ENCODE measurements at regions not wholly inside any gene's neighbourhood (a gene's known extent, or its start where the extent isn't known, plus 50 kb on each side); places are given as distances from the start of the nearest gene placed in this dataset.

- FAIRE-seq (no peak), DNase-seq (peak in 1 of 5 donors; percentile 28)
- H3K27me3 ChIP-seq (ENCODE audit: control insufficient read depth, insufficient read depth, low read length): no peaks in the 10 kb centered on the region
- no peaks in the 10 kb centered on the region for H3K9me3 ChIP-seq (ENCODE audit: control insufficient read depth in 2 of 3, insufficient read depth in 1 of 3, low read length in 3 of 3)
- H3K9ac ChIP-seq (ENCODE audit: low read length in 3 of 3): no peak overlapping the region
- intact Hi-C loops (cut with DNase I): no loop called here
- H3K4me3 ChIP-seq (ENCODE audit: low read length in 3 of 3): no peak overlapping the region
- peaks cover 0 to 2% (median 0%) of the 10 kb centered on the region in 3 donors for H3K4me1 ChIP-seq (ENCODE audit: control insufficient read depth in 2 of 3, insufficient read depth in 2 of 3, low read depth in 1 of 3, low read length in 3 of 3)
- H3K36me3 ChIP-seq (ENCODE audit: control insufficient read depth in 2 of 3, insufficient read depth in 3 of 3, low read length in 3 of 3): no peaks in the 10 kb centered on the region
- no peak for TF ChIP-seq CTCF (IDR thresholded peaks at IDR 0.05; ENCODE audit: borderline replicate concordance, extremely low read depth, insufficient read depth)
- H3K27ac ChIP-seq (ENCODE audit: low read depth in 2 of 2, low read length in 2 of 2): no peak overlapping the region
Observed at GRCh38 chr11:80083531-80083951, 642.7 kb upstream of the TENM4 start.

DNA sequence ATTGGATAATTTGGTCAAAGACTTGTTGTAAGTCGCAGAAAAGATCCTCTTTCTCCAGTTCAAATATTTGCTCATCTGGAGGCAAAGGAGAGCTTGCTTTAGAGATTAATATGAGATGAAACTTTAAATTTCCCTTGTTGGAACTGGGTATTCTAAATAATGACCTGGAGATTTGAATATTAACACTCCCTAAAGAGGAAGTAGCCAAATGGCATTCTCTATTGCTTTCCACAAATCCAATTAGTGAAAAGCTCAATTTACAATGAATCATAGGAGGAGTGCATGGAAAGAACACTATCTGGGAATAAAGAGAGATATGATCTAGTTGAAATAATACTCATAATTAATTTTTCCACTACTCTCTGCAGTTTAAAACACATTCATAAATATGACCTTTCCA, 641.6 kb upstream of the TENM4 start:
- no peak for FAIRE-seq
- no peak for TF ChIP-seq CTCF (IDR thresholded peaks at IDR 0.05; ENCODE audit: borderline replicate concordance, extremely low read depth, insufficient read depth)
- intact Hi-C loops (cut with DNase I): no loop called here

GRCh38 chr11:80077113-80077512, 636.3 kb upstream of the TENM4 start:
- intact Hi-C loops (cut with DNase I): no loop called here
- Histone ChIP-seq H3K27ac (ENCODE audit: low read depth in 2 of 2, low read length in 2 of 2) (no peak overlapping the region), H3K36me3 (ENCODE audit: control insufficient read depth in 2 of 3, insufficient read depth in 3 of 3, low read length in 3 of 3) (no peaks in the 10 kb centered on the region), H3K4me3 (ENCODE audit: low read length in 3 of 3) (no peak overlapping the region), H3K27me3 (ENCODE audit: control insufficient read depth, insufficient read depth, low read length) (no peaks in the 10 kb centered on the region), H3K4me1 (ENCODE audit: control insufficient read depth in 2 of 3, insufficient read depth in 2 of 3, low read depth in 1 of 3, low read length in 3 of 3) (no peaks in the 10 kb centered on the region), H3K9ac (ENCODE audit: low read length in 3 of 3) (no peak overlapping the region), H3K9me3 (ENCODE audit: control insufficient read depth in 2 of 3, insufficient read depth in 1 of 3, low read length in 3 of 3) (no peaks in the 10 kb centered on the region)
- no peak for TF ChIP-seq CTCF (IDR thresholded peaks at IDR 0.05; ENCODE audit: borderline replicate concordance, extremely low read depth, insufficient read depth)
- DNase-seq (no peak), FAIRE-seq (no peak)

More for the DNA sequence above, 641.6 kb upstream of the TENM4 start:
- Histone ChIP-seq H3K36me3 (ENCODE audit: control insufficient read depth in 2 of 3, insufficient read depth in 3 of 3, low read length in 3 of 3) (no peaks in the 10 kb centered on the region), H3K27me3 (ENCODE audit: control insufficient read depth, insufficient read depth, low read length) (no peaks in the 10 kb centered on the region), H3K4me3 (ENCODE audit: low read length in 3 of 3) (no peak overlapping the region), H3K9me3 (ENCODE audit: control insufficient read depth in 2 of 3, insufficient read depth in 1 of 3, low read length in 3 of 3) (no peaks in the 10 kb centered on the region), H3K4me1 (ENCODE audit: control insufficient read depth in 2 of 3, insufficient read depth in 2 of 3, low read depth in 1 of 3, low read length in 3 of 3) (peaks cover 0 to 2% (median 0%) of the 10 kb centered on the region in 3 donors), H3K9ac (ENCODE audit: low read length in 3 of 3) (no peak overlapping the region), H3K27ac (ENCODE audit: low read depth in 2 of 2, low read length in 2 of 2) (no peak overlapping the region)
- no peak for DNase-seq

DNA sequence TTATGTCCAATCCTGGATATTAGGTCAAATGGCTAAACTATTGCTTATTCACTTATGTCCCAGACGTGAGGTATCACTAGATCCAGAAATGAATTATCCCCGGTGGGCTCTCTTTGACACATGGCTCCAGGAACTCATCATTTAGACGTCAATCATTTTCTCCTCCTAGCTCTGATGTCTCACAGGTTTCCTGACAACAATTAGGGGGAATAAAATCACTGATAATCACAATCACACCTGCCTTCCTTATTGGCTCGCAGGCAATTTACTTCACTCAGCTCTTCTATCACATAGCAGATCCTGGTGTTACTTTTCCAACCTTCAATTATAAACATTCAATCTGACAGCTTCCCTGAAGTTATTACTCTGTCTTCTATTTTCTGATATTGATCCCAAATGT, 634.0 kb upstream of the TENM4 start:
- no peaks in the 10 kb centered on the region for H3K36me3 ChIP-seq (ENCODE audit: control insufficient read depth in 2 of 3, insufficient read depth in 3 of 3, low read length in 3 of 3)
- DNase-seq: no peak
- TF ChIP-seq CTCF (IDR thresholded peaks at IDR 0.05; ENCODE audit: borderline replicate concordance, extremely low read depth, insufficient read depth): no peak
- intact Hi-C loops (cut with DNase I): no loop called here
- H3K27me3 ChIP-seq (ENCODE audit: control insufficient read depth, insufficient read depth, low read length): no peaks in the 10 kb centered on the region
- no peaks in the 10 kb centered on the region for H3K4me1 ChIP-seq (ENCODE audit: control insufficient read depth in 2 of 3, insufficient read depth in 2 of 3, low read depth in 1 of 3, low read length in 3 of 3)
- H3K4me3 ChIP-seq (ENCODE audit: low read length in 3 of 3): no peak overlapping the region
- no peaks in the 10 kb centered on the region for H3K9me3 ChIP-seq (ENCODE audit: control insufficient read depth in 2 of 3, insufficient read depth in 1 of 3, low read length in 3 of 3)
- H3K27ac ChIP-seq (ENCODE audit: low read depth in 2 of 2, low read length in 2 of 2): no peak overlapping the region
- no peak overlapping the region for H3K9ac ChIP-seq (ENCODE audit: low read length in 3 of 3)
- FAIRE-seq: no peak
